GM23248 (cell line): ENCODE measurements at regions not wholly inside any gene's neighbourhood (a gene's known extent, or its start where the extent isn't known, plus 50 kb on each side); places are given as distances from the start of the nearest gene placed in this dataset.

ENCODE experiments used
- DNase-seq: peaks from one replicate; pipeline ENCODE4 v3.0.0-alpha.2; 2015
- H2AFZ ChIP-seq: fragments of 200-600 bp; sonication (generic); 2 replicates; pipeline ENCODE4 v1.6.1; 2016; ENCODE audit warnings: antibody characterized with exemption
- H3F3A ChIP-seq: fragments of 200-600 bp; sonication (generic); 2 replicates; pipeline ENCODE4 v1.6.1; 2016; ENCODE audit warnings: mild to moderate bottlenecking, antibody characterized with exemption, mixed run types; ENCODE audit not compliant: insufficient read depth
- H3K27ac ChIP-seq: fragments of 200-600 bp; sonication (generic); 2 replicates; pipeline ENCODE4 v1.5.1; 2016; ENCODE audit warnings: mild to moderate bottlenecking
- H3K27me3 ChIP-seq: fragments of 200-600 bp; sonication (generic); replicated peaks from 2 replicates; pipeline ENCODE4 v1.6.1; 2016; ENCODE audit warnings: mild to moderate bottlenecking; ENCODE audit not compliant: insufficient read depth
- H3K36me3 ChIP-seq: fragments of 200-600 bp; sonication (generic); 2 replicates; pipeline ENCODE4 v1.6.1; 2016; ENCODE audit warnings: low read depth, mild to moderate bottlenecking
- H3K4me1 ChIP-seq: fragments of 200-600 bp; sonication (generic); 2 replicates; pipeline ENCODE4 v1.6.1; 2016; ENCODE audit warnings: mild to moderate bottlenecking; ENCODE audit not compliant: insufficient read depth
- H3K4me2 ChIP-seq: fragments of 200-600 bp; sonication (generic); one replicate; pipeline ENCODE4 v1.6.1; 2016; ENCODE audit warnings: mild to moderate bottlenecking; ENCODE audit not compliant: unreplicated experiment
- H3K4me3 ChIP-seq: fragments of 200-600 bp; sonication (generic); 2 replicates; pipeline ENCODE4 v1.5.1; 2016; ENCODE audit warnings: mild to moderate bottlenecking
- H3K79me2 ChIP-seq: fragments of 200-600 bp; sonication (generic); 2 replicates; pipeline ENCODE4 v1.6.1; 2016; ENCODE audit warnings: mild to moderate bottlenecking; ENCODE audit not compliant: insufficient read depth
- H3K9ac ChIP-seq: fragments of 200-600 bp; sonication (generic); 2 replicates; pipeline ENCODE4 v1.6.1; 2016; ENCODE audit warnings: mild to moderate bottlenecking
- H3K9me2 ChIP-seq: fragments of 200-600 bp; sonication (generic); 2 replicates; pipeline ENCODE4 v1.6.1; 2016; ENCODE audit warnings: mixed run types, mild to moderate bottlenecking, moderate library complexity; ENCODE audit not compliant: insufficient read depth
- H3K9me3 ChIP-seq: fragments of 200-600 bp; sonication (generic); one replicate; pipeline ENCODE4 v1.6.1; 2017; ENCODE audit warnings: low read depth
- H4K20me1 ChIP-seq: fragments of 200-600 bp; sonication (generic); 2 replicates; pipeline ENCODE4 v1.6.0; 2016; ENCODE audit not compliant: insufficient read depth
- EZH2 ChIP-seq: fragments of 200-600 bp; sonication (generic); IDR thresholded peaks from 2 replicates; pipeline ENCODE4 v1.6.1; 2018; ENCODE audit warnings: antibody characterized with exemption, mild to moderate bottlenecking; ENCODE audit not compliant: insufficient read depth, poor library complexity, severe bottlenecking
- EZH2phosphoT487 ChIP-seq: fragments of 200-600 bp; sonication (generic); IDR thresholded peaks from 2 replicates; pipeline ENCODE4 v1.6.1; 2018; ENCODE audit warnings: antibody characterized with exemption, moderate library complexity, mild to moderate bottlenecking, low read depth; ENCODE audit not compliant: insufficient read depth
- WGBS, 2 experiments: methylation state at CpG; one replicate each; pipeline ENCODE4 v1.1.6; 2015 to 2017; ENCODE audit warnings: low lambda C conversion rate in 2 of 2, low coverage in 1 of 2; ENCODE audit errors: missing lambda C conversion rate in 2 of 2; 5-methylcytosine and 5-hydroxymethylcytosine counted together
- in situ Hi-C: fragments of 300-500 bp; cut with MboI; formaldehyde crosslinking; loops from 2 replicates; pipeline ENCODE4 v1.15.0; 2020

DNA sequence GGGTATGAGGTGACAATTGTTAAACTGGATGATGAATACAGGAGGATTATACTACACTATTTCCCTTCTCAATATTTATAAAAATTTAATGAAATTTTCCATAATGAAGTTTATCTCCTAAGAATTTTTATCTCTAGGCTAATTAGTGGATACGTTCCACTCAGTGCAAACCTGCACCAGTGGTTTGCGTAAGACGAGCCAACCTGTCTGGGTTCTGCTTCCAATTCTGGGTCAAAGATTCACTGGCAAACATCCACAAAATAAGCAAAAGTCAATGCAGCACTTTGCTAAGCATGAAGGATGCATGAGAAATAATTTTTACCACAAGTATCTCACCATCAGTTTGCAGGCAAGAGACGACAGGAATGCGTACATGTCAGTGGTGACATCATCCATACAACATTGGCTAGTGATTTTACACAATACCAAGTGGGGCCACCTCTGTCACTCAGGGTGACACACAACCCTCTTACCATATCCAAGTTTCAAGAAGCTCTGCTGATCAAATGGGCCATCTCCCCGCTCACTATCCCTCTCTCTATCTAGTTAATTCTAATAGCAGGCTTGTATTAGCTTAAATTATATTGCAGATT lies 51.7 kb downstream of the FAM50B start:
- H3K79me2 ChIP-seq = no peaks in the 10 kb centered on the region
- H3K4me2 ChIP-seq = no peak overlapping the region
- TF ChIP-seq EZH2phosphoT487 (no peak), EZH2 (no peak)
- H3K9ac ChIP-seq = no peak overlapping the region
- H3K4me1 ChIP-seq = no peaks in the 10 kb centered on the region; the same call in 1 of the 2 replicates
- WGBS, 2 experiments = 94 to 98% methylated on average over 6 of the region's 6 CpGs
- in situ Hi-C loops = no loop called here
- no peak overlapping the region for H3K27ac ChIP-seq
- no peaks in the 10 kb centered on the region for H3K9me2 ChIP-seq
- no peak overlapping the region for H2AFZ ChIP-seq
- H3F3A ChIP-seq = no peaks in the 10 kb centered on the region
- H3K9me3 ChIP-seq = no peaks in the 10 kb centered on the region
- no peak for DNase-seq
- no peaks in the 10 kb centered on the region for H3K27me3 ChIP-seq
- H3K4me3 ChIP-seq = no peak overlapping the region
- no peaks in the 10 kb centered on the region for H3K36me3 ChIP-seq
- no peaks in the 10 kb centered on the region for H4K20me1 ChIP-seq

DNA sequence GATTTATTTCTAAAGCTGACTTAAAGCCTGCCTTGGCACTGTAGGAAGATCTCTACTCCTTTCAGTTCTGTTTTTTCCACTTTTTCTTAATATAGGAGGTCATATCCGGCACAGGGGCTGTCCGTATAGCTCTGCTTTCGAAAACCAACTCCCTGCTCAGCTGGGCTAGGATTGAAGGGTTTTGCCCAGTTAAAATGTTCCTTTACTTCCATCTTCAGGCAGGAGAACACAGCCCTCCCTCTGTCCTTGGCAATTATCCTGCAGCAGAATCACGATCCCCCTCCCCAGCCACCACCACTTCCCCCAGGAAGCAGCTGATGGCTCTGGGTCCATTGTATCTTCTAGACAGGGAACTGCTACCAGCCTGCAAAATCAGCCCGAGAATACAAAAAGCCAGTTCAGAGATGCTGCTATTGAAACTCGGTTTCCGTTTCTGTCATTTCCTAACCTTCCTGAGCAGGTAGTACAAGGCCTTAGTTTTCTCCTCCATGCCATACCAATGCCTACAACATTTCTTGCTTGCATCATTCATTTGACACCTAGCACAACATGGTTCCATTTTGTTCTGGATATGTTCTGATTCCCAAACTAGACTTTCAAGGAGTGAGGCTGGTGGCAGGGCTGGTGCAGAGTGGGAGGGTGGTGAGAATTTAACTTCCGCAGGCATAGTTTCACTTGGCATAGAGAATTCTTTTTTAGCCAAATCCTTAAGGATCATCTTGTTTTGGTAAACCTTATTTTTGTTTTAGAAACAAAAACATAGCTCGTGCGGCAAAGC lies 53.9 kb downstream of the FAM50B start:
- H2AFZ ChIP-seq = no peak overlapping the region
- H3K27me3 ChIP-seq = no peaks in the 10 kb centered on the region
- H3K4me2 ChIP-seq = no peak overlapping the region
- H3K9ac ChIP-seq = no peak overlapping the region
- H3K4me1 ChIP-seq = no peaks in the 10 kb centered on the region; the same call in 1 of the 2 replicates
- H3K36me3 ChIP-seq = no peaks in the 10 kb centered on the region
- H3K27ac ChIP-seq = no peak overlapping the region
- TF ChIP-seq EZH2phosphoT487 = no peak
- TF ChIP-seq EZH2 = no peak
- no peak overlapping the region for H3K4me3 ChIP-seq
- DNase-seq = no peak
- H3K9me3 ChIP-seq = no peaks in the 10 kb centered on the region
- H3K79me2 ChIP-seq = no peaks in the 10 kb centered on the region
- 83 to 86% methylated on average over 10 of the region's 10 CpGs for WGBS, 2 experiments
- H4K20me1 ChIP-seq = no peaks in the 10 kb centered on the region
- H3K9me2 ChIP-seq = no peaks in the 10 kb centered on the region
- H3F3A ChIP-seq = no peaks in the 10 kb centered on the region
- in situ Hi-C loops = no loop called here

DNA sequence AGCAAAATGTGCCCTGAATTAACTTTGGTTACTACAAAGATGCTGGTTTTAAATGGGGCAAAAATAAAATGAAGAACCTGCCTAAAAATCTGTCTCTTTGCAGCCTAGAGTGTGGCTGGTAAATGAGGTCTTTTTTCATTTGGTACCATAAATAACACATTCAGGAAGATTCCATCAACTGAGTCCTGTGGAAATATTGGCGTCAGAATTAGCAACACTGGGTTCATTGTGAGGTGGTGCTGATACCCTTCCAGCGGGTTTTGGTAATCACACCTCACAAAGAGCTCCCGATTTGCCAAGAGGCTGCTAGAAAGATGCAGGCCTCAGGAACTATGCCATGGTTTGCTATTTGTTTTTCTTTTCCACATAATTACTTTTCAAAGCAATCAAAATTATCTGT lies 55.3 kb downstream of the FAM50B start:
- Histone ChIP-seq H3K27me3 (no peaks in the 10 kb centered on the region), H2AFZ (no peak overlapping the region), H3K4me1 (no peaks in the 10 kb centered on the region), H3K27ac (no peak overlapping the region), H3F3A (no peaks in the 10 kb centered on the region), H3K4me2 (no peak overlapping the region), H3K4me3 (no peak overlapping the region), H3K36me3 (no peaks in the 10 kb centered on the region), H3K9me3 (no peaks in the 10 kb centered on the region), H3K79me2 (no peaks in the 10 kb centered on the region), H3K9ac (no peak overlapping the region), H3K9me2 (no peaks in the 10 kb centered on the region), H4K20me1 (no peaks in the 10 kb centered on the region)
- in situ Hi-C loops = no loop called here
- no peak for TF ChIP-seq EZH2phosphoT487
- no peak for TF ChIP-seq EZH2
- DNase-seq = no peak
- WGBS, 2 experiments = 70 to 73% methylated on average over 3 of the region's 3 CpGs

DNA sequence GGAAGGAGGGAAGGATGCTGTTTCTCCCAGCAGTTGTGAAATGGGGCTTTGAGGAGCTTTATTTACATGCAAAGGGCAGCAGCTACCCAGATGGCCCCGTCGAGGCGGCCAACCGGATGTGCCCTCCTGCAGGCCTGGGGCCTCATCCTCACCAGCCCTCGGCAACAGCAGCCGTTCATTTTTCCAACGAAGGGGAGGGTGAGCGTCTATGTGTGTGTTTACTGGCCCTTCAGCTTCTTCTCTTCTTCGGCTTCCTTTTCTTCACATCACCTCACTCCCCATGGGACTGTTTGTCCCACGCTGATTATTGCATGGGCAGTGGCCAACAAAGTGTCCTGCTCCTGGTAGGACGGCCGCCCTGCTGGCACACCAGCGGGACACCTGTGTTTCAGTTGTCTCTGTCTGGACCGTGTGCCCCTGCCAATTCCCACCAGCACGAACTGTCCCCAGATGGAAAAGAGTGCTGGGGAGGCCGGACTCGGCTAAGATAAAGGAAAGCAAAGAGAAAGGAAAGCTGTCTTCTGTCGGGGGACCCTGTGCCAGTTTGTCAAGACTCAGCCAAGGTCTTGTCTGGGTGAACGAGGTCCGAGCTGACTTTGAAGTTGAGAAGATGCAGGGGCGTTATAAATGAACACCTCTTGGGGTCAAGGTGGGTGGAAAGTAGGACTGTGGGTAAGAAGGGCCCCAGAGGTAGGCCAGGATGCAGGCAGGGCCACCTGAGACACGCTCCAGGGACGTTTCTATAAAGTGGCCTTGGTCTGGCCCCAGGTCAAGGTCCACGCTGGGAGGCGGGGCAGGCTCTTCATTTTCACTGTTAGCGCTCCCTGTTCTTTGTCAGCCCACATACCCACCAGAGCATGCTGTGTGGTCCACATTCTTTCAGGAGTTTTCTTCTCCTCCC lies 57.0 kb downstream of the FAM50B start:
- Histone ChIP-seq H3K9ac (no peak overlapping the region), H3K79me2 (no peaks in the 10 kb centered on the region), H4K20me1 (no peaks in the 10 kb centered on the region), H3K9me3 (no peaks in the 10 kb centered on the region), H3K27me3 (no peaks in the 10 kb centered on the region), H3K4me2 (no peak overlapping the region), H3K4me3 (no peak overlapping the region), H3K36me3 (no peaks in the 10 kb centered on the region), H3F3A (peaks cover 10% of the 10 kb centered on the region), H3K9me2 (no peaks in the 10 kb centered on the region), H3K4me1 (peaks cover 14% of the 10 kb centered on the region), H3K27ac (no peak overlapping the region), H2AFZ (no peak overlapping the region)
- no peak for DNase-seq
- in situ Hi-C loops = no loop called here
- TF ChIP-seq EZH2phosphoT487 = no peak
- TF ChIP-seq EZH2 = no peak
- WGBS, 2 experiments = 88 to 89% methylated on average over 26 of the region's 26 CpGs
